ENCODE measurements at regions not wholly inside any gene's neighbourhood (a gene's known extent, or its start where the extent isn't known, plus 50 kb on each side); places are given as distances from the start of the nearest gene placed in this dataset.

DNA sequence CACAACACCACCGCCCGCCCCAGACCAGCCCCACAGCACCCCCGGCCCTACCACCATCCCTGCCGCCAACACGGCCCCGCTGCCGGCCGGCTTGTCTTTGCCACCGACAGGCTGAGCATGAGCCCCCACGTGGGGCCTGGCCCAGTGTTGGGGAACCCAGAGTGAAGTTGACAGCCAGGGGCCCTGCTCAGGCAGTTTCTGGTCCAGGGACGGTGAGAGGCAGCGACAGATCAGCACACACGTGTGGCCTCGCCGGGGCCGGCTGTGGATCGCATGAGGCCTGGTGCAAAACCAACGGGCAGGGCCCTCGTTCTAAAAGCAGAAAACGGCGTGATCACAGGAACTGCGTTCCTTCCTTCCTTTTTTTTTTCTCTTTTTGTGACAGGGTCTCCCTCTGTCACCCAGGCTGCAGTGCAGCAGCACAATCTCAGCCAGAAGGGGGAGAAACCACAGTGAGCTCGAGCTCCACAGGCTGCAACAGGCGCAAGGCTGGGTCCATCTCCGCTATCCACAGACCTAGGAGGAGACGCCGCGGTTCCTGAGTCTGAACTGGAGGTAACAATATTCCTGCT, 50.5 kb upstream of the FBRSL1 start:
- ATAC-seq (no peak), DNase-seq (no peak)

DNA sequence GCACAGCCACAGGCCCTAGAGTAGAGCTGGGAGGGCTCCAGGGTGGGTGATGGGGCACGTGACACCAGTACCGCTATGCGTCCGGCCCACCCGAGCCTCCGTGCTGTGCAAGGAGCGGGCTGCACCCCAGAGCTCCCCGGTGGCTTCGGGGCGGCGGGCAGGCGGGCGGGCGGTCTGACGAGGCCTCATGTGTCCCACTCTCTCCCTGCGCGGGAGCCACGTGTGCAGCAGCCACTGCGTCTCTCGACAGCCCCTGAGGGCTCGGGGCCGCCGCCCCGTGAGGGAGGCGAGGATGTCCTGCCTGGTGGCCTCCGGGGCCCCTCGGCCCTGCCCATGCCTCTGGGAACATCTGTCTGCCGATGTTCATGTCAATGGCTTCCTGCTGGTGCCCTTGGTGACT, 51.2 kb upstream of the FBRSL1 start:
- ATAC-seq, result no peak
- no peak for DNase-seq

DNA sequence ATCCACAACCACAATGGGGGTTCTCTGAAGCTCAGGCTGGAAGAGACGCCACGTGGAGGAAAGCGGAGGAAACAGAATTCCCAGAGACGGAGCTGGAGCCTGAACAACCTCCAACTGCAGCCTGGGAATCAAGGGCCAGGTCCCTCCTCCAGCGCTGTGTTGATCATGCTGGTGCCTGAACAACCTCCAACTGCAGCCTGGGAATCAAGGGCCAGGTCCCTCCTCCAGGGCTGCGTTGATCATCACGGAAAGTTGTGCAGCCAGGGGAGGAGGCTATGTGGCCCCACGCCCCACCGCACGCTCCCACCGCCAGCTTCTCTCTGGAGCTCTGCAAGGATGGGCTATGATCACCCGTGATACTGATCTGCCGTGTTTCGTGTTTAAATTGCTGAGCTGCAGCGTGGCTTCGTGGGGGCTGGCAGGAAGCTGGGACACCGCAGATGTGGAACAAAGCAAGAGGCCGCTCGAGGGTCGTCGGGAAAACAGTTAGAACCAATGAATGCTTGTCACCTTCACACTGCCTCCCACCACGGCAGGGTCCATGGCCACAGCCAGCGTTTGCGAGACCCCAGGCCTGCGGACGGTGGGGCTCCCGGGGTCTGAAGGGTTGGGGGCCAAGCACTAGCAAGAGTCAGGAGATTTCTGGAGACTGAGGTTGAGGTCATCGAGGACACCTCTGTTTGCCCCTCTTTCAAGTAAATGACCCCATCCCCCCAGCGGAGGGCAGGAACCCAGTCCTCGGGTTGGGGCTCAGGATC, 51.8 kb upstream of the FBRSL1 start:
- ATAC-seq (peak; percentile 21), DNase-seq (peak; percentile 34)

DNA sequence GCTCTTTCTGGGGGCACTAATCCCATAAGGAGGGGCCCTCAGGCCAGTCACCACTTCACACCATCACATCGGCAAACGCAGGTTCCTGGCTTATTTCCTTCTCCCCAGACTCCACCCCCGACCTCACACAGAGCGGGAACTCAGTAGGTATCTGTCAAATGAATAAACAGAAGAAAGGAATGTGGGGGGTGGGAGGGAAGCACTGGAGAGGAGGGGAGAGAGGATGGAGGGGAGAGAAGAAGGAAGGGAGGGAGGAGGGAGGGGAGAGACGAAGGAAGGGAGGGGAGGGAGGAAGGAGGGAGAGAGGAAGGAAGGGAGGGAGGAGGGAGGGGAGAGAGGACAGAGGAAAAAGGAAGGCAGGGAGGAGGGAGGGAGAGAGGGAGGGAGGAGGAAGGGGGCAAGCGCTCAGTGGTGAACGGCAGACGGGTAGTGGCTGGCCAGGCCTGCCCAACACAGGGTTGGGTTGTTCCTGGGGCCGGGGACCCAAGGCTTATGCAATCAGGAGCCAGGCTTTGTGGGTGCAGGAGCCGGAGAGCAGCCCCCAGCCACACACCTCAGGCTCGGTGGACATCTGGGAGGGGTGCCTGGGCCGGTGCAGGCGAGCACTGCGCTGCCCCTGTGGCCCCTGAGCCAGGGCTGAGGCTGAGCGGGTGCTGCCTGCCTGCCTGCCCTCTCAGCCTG, 52.6 kb upstream of the FBRSL1 start:
- ATAC-seq (peak; percentile 22), DNase-seq (no peak)

DNA sequence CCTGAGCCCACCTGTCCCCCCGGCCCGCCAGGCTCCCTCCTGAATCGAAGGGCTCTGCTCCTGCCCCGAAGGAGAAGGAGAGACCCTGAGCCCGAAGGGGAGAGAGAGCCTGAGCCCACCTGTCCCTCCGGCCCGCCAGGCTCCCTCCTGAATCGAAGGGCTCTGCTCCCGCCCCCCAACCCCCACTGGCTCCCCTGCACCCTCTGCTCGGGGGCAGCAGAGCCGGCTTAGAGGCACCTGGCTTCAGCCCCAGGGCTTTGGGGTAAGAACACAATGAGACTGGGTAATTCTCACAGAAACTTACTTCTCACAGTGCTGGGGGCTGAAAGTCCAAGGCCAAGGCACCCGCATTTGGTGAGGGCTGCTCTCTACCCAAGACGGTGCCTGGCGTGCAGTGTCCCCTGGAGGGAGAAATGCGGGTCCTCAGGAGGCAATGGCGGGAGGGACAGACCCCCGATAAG, 53.1 kb upstream of the FBRSL1 start:
- ATAC-seq, result no peak
- no peak for DNase-seq

DNA sequence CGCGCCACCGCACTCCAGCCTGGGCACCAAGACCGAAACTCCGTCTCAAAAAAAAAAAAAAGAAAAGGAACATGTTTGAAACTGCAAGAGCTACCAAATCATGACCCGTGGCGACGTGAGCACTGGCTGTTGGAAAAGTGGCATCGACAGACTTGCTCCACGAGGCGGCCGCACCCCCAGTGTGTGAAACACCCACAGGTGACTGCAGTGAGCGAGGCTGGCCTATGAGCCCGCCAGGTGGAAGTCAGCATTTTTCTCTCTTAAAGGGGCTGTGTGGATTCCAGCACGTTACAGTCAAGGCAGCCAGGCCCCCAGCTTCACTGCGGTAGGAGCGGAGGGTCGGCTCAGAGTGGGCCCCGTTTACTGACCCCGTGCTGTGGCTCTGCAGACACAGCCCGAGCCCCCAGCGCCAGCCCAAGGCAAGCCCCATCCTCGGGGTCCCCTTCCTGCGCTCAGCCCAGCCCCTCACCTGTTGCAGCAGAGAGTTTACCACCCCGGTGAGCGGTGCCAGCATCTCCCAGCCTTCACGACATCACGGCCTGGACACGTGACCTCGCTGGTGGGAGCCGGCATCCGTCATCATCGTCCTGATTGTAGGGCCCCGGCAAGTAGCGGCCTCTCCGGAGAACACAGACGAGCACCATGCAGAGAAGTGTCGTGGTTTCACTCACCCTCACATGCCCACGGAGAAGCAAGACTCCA, 54.3 kb upstream of the FBRSL1 start:
- DNase-seq (no peak), ATAC-seq (no peak)

DNA sequence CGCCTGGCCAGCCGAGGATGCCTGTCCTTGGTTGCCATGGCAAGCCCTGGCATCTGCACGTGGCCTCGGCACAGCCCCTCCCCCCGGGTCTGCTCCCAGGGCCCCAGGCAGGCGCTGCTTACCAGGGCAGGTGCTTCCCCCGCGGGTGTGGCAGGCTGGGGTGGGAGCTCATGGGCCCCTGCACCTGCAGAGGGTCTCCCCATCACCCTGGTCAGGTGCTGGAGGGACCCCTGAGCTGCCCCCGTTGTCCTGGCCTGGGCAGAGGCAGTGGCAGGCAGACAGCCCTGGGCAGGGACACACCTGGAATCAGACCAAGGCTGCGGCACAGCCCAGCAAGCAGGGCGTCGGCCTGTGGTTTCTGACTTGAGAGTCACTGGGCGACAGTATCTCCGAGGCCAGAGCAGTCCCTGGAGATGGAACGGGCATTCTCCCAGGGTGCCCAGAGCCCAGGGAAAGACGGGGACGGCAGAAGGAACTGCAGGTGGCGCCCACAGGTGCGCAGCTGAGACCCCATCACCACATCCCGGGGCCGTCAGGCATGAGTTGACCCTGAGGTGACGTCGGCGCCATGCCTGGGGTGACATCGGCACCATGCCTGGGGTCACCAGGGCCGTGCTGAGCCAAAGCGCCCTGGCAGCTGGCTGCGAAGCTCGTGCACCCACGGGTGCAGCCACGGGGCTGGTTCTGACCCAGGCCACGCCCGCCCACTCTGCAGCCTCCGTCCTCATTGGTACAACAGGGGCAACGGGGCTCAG, 56.1 kb upstream of the FBRSL1 start:
- no peak for ATAC-seq
- no peak for DNase-seq

DNA sequence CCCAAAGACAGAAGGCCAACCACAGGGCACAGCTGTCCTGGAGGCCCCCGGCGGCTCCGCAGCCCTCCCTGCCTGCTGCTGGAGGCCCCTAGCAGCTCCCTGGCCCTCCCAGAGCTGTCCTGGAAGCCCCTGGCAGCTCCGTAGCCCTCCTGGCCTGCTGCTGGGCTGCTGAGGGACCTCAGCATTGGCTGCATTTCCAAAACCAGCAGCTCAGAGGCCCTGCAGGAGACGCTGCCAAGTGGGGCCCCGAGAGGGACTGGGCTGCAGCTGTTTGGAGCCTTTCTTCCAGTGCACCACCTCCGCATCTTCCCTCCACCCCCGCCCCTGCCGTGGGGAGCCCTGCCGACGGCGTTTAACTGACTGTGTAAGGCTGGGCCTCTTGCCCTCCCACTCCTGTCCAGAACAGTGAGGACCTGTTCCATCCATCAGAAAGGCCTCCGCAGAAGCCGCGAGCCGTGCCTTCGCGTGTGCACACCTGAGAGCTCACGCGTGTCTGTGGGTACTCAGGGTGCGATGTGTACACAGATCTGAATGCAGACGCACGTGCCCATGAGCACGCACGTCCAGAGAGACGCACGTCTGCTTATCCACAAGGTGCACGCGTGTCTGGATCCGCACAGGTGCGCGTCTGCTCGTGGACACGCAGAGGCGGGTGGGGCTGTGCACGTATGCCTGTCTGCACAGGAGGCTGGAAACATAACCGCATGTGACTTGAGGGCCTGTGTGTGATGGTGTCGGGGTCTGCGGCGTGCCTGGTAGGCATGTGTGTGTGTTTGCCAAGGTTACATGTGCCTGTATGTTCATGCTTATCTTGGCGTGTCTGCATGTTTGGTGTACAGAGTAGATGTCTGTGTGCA, 57.0 kb upstream of the FBRSL1 start:
- DNase-seq, result no peak
- no peak for ATAC-seq

DNA sequence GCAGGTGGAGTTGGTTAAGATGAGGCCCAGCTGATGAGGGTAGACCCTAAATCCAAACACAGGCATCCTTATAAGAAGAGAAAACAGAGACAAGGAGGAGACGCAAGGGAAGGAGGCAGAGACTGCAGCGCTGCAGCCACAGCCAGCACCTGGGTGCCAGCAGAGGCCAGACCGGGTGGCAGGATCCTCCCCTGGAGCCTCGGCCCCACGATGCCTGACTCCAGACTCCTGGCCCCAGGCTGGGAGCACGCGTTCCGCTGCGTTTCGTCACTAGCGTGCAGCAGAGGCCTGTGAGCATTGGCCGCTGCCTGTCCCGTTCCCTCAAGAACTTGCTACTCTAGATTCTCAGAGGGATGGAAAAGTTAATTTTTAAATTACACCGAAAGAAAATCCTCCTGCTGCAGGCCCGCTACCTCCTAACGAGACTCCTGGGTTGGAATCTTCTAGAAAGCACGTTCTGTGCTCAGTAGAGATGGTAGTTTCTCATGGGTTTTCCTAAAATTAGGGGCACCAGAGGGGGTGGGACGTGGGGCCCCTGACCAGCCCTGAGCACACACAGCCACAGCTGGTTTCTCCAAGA, 57.7 kb upstream of the FBRSL1 start:
- no peak for DNase-seq
- ATAC-seq, result no peak

DNA sequence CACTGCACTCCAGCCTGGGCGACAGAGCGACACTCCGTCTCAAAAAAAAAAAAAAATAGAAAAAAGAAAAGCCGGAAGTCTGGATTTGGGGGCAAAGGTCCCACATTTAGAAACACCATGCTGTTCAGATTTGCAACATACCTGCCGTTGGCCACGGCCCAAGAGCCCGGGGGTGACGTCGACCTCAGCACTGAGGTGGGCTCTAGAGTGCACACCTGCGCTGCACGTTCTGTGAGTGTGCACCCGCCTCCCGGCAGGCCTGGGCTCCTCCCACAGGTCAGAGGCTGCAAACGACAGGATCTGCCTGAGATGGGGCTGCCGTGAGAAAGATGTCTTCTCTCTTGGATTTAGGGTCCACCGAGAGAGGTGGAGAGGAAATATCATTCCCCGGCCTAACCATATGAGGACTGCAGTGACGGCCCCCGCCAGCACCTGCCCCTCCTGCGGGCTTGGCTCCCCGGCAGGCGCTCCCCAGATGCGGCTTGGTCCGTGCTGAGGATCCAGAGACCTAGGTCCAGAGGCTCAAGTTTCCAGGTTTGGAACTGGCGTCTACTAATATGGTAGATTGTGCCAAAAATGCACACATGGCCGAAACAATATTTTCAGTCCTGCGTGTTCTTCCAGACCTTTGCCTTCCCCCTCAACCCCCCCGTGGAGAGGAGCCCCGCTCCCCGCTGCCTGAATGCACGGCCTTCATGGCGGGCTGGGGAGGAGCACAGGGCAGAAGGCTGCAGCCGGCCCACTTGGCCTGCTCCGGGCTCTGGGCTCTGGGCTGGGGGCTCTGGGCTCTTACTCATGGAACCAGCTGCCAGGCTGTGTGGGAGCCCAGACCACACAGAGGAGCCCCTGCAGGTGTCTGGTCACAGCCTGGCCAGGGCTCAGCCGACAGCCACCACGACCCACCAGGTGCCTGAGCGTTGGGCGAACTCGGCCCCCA, 58.8 kb upstream of the FBRSL1 start:
- no peak for ATAC-seq
- no peak for DNase-seq

DNA sequence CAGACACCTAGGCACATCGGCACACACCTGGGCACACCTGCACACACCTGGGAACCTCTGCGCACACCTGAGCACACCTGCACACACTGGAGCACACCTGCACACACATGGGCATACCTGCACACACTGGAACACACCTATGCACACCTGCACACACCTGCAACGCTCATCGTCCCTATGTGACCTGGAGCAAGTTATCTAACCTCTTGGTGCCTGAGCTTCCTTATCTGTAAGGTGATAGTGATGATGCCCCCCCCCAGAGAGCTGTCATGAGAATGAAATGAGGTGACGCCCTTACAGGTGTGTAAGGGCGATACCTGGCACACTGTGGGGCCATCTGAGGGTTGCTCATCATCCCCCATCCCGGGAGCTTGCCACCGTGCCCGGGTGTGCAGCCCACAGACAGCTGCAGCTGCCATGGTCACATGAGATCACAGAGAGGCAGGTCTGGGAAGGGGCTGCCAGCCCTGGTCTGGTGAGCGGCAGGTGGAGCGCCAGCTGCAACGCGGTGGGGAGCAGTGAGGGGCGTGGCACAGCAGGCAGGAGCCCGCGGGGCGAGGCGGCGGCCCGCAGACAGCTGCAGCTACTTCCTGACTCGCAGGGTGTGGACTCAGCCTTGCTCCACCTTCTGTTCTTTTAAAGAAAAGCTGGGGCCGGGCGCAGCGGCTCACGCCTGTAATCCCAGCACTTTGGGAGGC, 59.9 kb upstream of the FBRSL1 start:
- DNase-seq (peak; percentile 49), ATAC-seq (peak; percentile 62)

DNA sequence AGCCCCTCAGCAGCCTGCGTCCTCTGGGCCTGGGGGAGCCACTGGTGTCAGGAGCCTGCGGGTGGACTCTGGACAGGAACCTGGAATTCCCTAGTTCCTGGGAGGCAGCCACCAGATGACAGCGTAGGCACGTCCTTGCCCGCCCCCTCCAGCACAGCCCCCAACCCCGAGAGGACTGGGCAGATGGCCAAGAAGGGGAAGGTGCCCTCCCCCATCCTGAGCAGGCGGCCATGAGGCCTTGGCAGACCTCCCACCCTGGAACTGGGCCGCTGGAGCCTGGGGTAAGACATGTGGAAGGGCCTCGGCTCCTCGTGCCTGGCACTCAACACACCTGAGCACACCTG, 60.4 kb upstream of the FBRSL1 start:
- DNase-seq, result no peak
- no peak for ATAC-seq

DNA sequence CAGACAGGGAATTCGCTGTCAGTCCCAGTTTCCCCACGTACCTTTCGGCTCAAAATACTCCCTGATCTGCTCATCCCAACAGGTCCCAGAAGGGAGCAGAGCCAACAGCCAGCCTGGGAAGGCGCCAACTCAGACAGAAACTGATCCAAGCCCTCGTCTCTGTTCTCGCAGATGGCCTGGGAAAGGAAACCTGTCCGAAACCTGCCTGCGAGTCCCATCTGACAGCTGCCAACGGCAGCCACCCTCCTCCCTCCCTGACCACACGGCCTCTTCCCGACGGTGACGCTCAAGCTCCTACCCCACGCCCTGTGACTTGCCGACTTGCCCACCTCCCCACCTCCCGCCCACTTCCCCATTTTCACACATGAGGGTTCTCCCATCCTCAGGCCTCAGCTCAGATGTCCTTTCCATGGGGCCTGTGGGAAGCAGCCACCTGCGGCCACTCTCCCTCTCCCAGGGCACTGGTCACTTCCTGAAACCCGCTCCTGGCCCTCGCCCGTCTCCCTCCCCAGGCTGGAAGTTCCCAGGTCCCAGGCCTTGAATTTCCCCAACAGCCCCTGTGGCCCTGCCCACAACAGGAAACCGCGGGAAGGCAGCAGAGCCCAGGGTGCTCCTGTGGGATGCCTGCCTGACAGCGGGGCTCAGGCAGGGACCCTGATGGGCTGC, 60.9 kb upstream of the FBRSL1 start:
- no peak for ATAC-seq

DNA sequence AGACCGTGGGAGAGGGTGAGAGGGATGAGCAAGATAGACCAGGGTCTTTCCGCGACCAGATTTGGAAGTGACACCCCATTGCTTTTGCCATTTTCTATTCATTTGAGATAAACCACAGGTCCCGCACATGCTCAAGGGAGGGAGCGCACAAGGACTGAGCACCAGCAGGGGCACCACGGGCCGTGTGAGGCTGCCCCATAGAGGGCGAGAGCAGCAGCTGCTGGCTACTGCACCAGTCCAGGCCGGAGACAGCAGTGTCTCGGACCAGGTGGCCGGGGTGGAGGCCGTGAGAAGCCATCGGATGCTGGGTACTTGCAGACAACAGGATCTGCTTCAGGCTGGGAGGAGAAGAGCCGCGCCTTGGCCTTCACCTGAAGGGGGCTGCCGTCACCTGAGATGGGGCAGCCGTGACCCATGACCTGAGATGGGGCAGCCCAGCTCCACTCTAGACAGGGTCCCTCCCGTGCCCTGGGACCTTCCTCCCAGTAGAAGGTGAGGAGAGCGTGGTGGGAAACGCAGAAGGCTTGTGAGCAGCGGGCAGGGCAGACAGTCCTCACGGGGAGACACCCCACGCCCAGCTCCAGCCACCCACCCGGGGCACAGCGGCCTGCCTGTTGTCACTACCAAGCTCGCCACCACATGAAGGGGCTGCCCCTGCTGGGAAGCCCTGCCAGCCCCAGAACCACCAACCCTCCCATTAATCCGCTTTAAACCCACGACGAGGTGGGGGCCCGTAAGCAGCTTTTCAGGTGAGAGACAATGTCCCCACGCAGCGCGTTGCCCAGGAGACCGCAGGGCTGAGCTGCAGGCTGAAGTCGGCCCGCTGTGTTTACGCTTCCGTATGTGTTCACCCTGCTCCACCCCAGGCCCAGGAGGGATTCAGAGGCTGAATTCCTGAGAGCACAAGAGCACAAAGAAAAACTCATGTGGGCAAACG, 61.7 kb upstream of the FBRSL1 start:
- ATAC-seq (peak; percentile 22), DNase-seq (no peak)

More for the DNA sequence above, 60.9 kb upstream of the FBRSL1 start:
- DNase-seq, result no peak

DNA sequence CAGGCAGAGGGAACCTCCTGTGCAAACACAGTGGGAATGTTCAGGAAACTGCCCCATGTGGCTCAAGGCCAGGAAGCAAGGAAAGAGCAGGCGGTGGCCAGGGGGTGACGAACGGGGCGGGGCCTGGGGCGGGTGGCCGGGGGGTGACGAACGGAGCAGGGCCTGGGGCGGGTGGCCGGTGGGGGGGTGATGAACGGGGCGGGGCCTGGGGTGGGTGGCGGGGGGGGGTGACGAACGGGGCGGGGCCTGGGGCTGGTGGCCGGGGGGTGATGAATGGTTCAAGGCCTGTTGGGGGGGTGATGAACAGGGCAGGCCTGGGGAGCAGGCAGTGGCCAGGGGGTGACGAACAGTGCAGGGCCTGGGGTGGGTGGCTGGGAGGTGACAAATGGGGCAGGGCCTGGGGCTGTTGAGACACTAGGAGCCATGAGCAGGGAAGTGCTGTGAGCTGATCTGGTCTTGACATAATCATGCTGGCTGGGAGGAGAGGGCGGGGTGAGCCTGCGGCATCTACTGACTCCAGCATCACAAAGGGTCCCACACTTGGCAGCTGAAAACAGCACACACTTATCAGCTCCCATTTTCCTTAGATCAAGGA, 62.7 kb upstream of the FBRSL1 start:
- ATAC-seq (no peak), DNase-seq (no peak)

DNA sequence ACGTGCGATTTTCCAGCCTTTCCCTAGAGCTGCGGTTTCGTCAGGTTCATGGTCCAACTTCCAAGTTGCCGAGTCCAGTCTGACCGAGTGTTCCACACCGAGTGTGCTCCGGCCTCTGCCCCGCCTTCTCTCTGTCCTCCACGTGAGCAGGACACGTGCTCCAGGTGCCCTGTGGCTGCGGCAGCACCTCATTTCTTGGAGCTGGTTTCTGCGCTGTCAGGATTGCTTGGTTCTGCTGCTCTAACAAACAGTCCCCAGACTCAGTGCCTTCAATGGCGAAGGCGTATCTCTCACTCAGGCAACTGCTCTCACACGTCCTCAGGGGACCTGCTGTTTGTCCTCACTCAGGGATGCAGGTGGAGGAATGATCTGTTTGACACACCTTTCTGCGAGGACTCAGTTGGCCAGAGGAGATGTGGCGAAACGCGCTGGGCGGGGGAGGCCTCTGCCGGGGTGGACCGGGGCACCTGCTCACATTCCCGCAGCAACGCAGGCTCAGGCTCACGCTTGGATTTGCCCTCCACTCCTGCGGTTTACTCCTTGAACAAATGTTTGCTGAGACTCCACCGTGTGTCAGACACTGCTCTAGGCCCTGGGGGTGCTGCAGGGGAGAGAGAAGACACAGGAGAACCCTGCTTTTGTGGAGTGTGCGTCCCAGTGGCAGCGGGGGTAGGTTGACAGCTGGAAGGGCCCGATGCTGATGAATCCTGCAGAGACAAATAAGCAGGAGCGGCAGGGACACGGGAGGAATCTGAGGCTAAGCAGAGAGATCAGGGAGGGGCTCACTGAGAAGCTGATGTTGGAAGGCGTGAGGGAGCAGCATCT, 63.4 kb upstream of the FBRSL1 start:
- ATAC-seq, result no peak
- DNase-seq, result no peak

Data from stimulated activated naive CD8-positive, alpha-beta T cell treated with anti-CD3 and anti-CD28 coated beads, Interleukin-15, Interleukin-2, amounts not matched to agents 100 U/mL and 50 U/mL, for 24 hours (primary cell).